HG02870 (cell line): ENCODE measurements at regions not wholly inside any gene's neighbourhood (a gene's known extent, or its start where the extent isn't known, plus 50 kb on each side); places are given as distances from the start of the nearest gene placed in this dataset.

Experiments
- ATAC-seq: cut with Tn5 transposase; IDR thresholded peaks from one replicate; pipeline ENCODE4 v1.9.1; 2021; ENCODE audit warnings: mild to moderate bottlenecking, moderate library complexity; ENCODE audit not compliant: unreplicated experiment

- no peak for ATAC-seq
Measured at GRCh38 chr18:25455159-25455558, 103.2 kb upstream of the ZNF521 start.

GRCh38 chr18:25454730-25455129 lies 102.8 kb upstream of the ZNF521 start:
- no peak for ATAC-seq

GRCh38 chr18:25454270-25454659 lies 102.3 kb upstream of the ZNF521 start:
- ATAC-seq = no peak

DNA sequence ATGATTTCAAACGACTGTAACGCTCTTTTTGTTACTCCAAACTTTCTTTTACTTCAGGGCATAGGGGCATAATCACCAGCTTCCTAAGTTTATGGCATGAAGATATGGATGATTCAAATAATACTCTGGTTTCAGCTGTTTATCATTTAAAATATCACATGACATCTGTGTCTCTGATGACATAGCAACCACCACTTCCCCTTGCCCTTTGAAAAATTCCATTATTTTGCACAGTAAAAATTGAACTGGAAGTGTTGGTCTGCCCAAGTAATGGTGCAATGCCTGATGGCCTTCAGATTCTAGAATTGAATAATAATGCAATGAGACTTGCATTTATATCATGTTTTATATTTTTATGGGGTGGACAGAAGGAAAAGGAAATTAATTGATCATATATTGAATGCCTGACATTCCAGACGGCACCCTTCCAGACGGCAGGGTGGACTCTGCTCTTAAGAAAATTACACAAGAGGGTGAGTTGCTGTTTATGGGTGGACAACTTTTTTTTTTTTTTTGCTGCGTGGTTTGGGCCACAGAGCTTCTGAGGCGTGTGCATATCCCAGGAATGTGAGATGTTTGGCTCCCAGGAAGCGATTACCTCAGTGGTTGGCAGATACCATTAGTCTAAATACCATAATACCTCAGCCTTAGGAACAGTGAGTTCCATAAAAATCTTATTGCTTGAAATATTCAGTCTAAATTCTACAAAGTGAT lies 101.7 kb upstream of the ZNF521 start:
- ATAC-seq = no peak

- ATAC-seq = no peak
Measured at GRCh38 chr18:25451077-25451658, 99.2 kb upstream of the ZNF521 start.

- no peak for ATAC-seq
Measured at GRCh38 chr18:25449046-25449445, 97.1 kb upstream of the ZNF521 start.

DNA sequence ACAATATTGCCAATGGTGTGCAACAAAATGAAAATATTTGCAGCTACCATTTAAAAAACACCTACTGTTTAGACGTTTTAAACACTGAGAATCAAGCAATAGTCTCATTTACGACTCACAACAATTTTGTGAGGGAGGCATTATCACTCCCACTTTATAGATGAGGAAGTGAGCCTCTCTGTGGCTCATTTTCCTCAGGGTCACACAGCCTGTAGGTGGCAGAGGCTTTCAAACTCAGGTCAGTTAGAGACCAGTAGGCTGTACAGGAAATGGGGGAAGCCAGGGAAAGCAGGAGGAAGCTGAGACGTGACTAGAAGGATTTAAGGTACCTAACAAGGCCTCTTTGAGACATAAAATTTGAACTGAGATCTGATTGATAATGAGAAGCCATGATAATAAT lies 95.0 kb upstream of the ZNF521 start:
- ATAC-seq = no peak

DNA sequence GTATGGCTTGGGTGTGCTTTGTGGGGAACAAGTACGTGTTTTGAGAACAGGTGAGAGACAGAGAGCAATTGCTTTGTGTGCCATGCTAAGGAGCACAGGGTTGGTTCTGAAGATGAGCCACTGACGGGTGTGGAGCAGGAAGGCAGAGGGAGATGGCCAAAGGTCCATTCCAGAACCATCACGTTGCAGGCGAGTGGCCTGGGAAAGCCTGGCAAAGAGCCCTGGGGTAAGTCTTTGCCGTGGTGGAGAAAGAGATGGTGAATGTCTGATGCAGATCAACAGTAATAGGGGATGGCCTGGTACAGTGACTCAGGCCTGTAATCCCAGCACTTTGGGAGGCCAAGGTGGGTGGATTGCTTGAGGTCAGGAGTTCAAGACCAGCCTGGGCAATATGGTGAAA lies 93.5 kb upstream of the ZNF521 start:
- no peak for ATAC-seq

- ATAC-seq = no peak
Measured at GRCh38 chr18:25443776-25444175, 91.8 kb upstream of the ZNF521 start.

GRCh38 chr18:25435149-25435782 lies 83.3 kb upstream of the ZNF521 start:
- ATAC-seq = no peak

- ATAC-seq = no peak
Measured at GRCh38 chr18:25434745-25435144, 82.8 kb upstream of the ZNF521 start.

DNA sequence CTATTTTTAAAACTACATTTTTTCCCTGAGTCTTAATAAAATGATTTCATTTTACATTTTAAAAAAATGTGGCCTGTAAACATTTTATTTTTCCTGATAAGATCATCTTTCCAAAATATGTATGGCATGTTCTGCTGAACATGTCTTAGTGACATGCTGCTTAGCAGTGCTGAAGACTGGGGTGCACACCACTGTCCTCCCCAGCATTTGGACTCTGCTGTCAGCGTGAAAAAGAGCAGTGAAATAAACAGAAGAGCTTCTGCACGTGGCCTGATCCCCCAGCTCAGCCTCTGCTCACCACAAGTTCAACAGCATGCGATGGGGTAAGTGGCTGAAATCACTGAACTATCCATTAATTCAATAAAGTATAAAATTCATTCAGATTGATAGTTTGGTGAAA lies 81.6 kb upstream of the ZNF521 start:
- no peak for ATAC-seq

DNA sequence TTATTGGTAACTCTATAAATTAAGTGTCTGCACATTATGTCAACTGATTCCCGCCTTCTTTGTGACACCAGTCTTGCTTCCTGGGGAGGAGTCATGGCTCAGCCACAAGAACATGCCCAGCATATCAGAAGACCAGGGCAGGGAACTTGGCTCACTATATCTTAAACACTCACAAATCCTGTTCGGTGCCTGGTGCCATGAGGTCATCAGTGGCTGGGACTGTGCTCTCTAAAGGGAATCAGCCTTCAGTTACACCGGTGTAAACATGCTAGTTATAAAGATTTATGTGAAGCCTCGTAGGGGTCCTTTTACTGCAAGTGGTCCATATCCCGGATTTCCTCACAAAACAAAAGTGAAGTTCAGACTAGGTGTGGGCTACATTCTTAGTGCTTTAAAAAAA lies 73.1 kb upstream of the ZNF521 start:
- no peak for ATAC-seq

GRCh38 chr18:25423760-25424159 lies 71.8 kb upstream of the ZNF521 start:
- ATAC-seq = no peak

- no peak for ATAC-seq
Measured at GRCh38 chr18:25423267-25423666, 71.3 kb upstream of the ZNF521 start.

DNA sequence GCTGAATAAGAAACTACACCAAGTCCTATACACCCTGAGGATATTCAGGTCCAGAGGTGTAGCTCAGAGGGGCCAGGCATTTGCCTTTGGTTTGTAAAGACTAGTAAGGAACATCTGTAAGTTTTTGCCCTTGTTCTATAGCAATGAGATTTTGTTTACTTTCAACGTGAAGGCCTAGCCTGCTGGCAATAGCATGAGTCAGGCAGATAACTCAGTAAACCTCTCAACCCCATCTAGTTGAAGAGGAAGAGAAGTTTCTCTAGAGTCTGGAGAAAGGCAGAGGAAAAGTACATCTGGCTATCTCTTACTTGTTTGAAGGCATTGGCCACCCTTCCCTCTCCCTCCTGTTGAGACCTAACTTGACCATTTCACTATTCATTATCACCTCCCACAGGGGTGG lies 70.3 kb upstream of the ZNF521 start:
- no peak for ATAC-seq

DNA sequence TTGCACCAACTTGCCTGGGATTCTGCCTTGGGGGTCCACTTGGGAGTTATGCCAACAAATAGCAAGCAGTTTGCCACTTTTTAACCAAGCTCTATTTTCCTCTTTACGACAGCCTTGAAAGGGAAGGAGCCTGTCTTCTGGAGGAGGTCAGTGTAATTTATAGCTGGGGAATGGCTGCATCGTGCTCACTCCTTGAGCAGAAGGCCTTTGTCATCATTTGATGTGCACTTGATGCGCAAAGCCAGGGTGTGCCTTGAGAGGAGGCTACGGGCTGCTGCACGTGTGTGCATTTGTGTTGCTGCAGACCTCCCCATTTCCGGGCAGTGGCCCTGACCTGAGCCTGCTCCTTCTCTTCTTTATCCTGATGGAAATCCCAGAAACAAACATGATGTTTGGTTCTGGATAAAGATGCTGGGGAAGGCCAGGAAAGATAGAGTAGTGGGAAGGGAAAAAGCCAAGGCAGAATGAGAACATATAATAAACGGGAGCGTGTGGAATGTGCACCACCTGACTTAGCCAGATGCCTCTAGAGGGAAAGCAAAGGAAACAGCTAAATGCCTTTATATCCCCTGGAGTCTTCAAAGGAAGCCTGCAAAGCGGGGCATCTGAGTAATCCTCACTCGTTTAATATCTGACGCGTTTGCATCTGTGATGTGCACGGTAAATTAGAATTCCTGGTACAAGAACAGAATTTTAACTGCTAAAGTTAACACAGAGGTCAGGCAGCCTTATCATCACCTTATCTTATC lies 68.3 kb upstream of the ZNF521 start:
- ATAC-seq = no peak

DNA sequence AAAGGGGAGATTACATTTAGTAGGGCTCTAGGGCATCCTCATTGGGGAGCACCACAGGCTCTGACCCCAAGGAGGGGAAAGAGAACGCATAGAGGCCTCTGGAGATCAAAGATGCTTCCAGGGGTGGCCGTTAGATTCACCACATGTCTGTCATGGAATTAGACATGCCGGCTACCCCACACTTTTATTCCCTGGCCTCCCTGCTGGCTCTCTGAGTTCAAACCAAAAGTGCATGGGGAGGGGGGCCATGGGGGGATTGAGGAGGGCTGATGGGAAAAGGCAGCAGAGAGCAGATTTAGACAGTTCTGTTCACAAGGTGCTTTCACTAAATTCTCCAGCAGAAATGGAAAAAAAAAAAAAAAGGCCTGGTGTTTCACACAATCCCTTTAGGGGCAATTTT lies 64.4 kb upstream of the ZNF521 start:
- no peak for ATAC-seq

DNA sequence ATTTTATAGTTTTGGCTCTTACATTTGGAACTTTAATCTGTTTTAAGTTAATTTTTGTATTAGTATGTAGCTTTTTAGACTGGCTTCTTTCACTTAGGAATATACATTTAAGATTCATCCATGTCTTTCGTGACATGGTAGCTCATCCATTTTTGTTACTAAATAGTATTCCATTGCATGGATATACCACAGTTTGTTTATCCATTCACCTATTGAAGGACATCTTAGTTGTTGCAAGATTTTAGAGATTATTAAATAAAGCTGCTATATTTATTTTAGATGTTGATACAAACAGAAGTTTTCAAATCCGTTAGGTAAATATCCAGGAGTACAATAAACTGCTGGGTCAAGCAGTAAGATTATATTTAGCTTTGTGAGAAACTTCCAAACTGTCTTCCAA lies 58.0 kb upstream of the ZNF521 start:
- ATAC-seq = no peak

DNA sequence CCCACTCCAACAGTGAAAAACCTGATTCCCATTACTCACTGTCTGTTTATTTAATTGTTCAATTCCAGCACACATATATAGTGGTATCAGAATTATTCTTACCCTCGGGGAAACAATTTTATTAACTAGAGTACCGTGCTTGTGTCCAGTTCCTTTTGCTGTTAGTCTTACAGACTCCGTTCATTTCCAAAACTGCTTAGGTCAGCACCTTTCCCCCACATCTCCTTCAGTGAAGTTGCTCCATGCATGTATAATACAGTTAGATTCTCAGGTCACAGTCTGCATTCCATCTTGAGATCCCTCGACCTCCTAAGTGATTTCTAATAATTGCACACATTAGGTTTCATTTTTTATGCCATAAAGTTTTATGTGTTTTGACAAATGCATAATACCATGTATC lies 56.3 kb upstream of the ZNF521 start:
- ATAC-seq = no peak
